HG03108 (cell line): ENCODE measurements at regions not wholly inside any gene's neighbourhood (a gene's known extent, or its start where the extent isn't known, plus 50 kb on each side); places are given as distances from the start of the nearest gene placed in this dataset.

Experiments
- ATAC-seq: cut with Tn5 transposase; IDR thresholded peaks from one replicate; pipeline ENCODE4 v1.9.1; 2021; ENCODE audit warnings: moderate library complexity; ENCODE audit not compliant: unreplicated experiment

DNA sequence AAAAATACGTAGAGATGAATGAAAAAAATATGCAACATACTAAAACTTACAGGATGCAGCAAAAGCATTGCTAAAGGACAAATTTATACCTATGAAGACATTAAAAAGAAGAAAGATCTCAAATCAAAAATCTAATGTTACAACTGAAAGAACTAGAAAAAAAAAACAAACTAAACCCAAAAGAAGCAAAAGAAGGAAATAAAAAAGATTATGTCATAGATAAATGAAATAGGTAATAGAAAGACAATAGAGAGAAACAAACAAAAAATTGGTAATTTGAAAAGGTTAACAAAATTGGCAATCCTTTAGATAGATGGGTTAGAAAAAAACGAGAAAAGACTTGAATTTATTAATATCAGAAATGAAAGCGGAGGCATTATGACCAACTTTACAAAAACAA, 1000.2 kb downstream of the TLE4 start:
- no peak for ATAC-seq

- no peak for ATAC-seq
These were observed 997.5 kb downstream of the TLE4 start for GRCh38 chr9:80569236-80569635.

- ATAC-seq = no peak
These were observed 989.8 kb downstream of the TLE4 start for GRCh38 chr9:80561526-80561925.

- no peak for ATAC-seq
These were observed 989.2 kb downstream of the TLE4 start for GRCh38 chr9:80560976-80561375.

DNA sequence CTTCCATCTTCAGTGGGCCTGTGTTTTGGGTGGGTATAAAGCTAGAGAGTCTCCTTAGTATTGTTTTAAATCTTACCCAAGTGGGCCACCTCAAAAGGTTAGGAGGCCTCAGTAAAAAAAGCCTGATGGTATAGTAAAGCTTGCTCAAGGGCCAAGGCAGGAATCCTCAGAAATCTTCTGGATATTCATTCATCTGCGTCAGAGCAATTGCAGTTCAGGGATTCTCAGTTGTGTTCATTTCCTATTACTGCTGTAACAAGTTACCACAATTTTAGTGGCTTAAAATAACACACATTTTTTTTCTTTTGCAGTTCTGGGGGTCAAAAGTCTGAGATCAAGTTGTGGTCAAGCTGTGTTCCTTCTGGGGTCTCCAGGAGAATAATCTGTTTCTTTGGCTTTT, 985.5 kb downstream of the TLE4 start:
- no peak for ATAC-seq

- no peak for ATAC-seq
These were observed 984.9 kb downstream of the TLE4 start for GRCh38 chr9:80556631-80557030.

DNA sequence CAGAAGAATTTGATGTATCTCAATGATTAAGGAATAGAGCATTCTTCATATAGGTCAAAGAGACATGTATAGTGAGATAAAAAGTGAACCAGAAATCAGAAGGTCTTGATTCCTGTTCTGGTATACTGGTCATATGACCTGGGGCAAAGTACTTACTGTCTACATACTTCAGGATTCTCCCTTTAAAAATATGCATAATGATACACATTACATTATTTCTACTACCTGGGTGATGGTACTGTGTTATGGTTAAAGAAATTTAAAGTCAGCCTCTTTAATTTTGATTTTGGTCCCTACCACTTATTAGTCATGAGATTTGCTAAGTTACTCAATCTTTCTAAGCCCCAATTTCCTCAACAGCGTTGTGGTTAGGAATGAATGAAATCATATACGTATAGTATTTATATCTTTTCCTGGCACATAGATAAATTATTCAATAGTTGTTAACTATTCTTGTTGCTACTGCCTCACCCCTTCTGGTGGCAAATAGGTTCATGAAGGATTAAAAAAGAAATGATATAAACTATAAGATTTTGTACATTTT, 984.1 kb downstream of the TLE4 start:
- no peak for ATAC-seq

DNA sequence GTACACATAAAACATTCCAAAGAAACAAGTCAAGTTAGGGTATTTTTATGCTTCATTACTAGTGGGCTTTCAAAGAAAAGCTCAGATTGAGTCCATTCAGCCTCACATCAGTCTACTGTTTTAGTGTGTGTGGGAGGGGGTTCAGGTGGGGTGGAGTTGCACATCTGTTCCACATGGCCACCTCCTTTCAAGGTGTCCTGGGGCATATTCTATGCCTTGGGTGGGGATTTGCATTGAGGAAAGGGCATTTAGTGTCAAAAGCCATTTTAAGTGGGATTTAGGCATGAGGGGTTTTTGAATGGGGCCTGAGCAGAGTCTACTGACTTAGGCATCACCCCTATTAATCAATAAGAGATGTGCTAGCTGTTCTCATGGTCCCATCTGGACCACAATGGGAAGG, 983.1 kb downstream of the TLE4 start:
- ATAC-seq = no peak

GRCh38 chr9:80554301-80554700, 982.5 kb downstream of the TLE4 start:
- no peak for ATAC-seq

- ATAC-seq = no peak
These were observed 981.2 kb downstream of the TLE4 start for GRCh38 chr9:80552931-80553330.

DNA sequence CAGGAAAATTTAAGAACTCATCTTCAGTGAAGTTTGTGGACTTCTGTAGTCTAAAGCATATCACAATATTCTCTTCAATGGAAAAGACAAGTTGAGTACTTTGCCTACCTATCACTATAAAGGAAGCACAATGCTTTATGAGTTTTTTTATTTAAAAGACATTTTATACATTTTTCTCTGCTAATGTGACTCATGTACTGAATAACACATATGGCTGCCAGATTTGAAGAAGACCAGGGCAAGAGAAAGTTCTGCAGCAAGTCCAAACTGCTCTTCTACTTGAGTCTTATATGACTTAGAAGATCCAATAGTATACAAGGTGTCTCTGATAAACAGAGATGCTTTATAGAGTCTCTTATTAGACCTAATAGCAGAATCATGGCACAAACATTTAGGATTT, 978.4 kb downstream of the TLE4 start:
- no peak for ATAC-seq

DNA sequence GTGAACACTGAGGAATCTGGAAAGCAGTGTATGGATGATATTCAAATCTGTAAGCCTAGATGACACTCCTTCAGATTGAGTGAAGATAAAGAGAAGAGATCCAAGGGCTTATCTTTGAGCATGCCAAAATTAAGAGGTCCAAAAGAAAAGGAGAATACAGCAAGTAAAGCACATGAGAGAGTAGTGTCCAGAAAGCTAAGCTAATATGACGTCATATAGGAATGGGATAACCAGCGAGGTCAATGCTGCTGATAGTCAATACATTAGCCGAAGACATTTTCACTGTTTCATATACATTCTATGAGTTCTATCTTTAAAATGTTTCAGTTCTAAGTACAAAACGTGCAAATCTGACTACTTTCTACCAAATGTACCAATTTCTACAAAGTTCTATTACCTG, 975.8 kb downstream of the TLE4 start:
- no peak for ATAC-seq

- no peak for ATAC-seq
These were observed 968.6 kb downstream of the TLE4 start for GRCh38 chr9:80540387-80540786.

GRCh38 chr9:80538976-80539375, 967.2 kb downstream of the TLE4 start:
- ATAC-seq = no peak

GRCh38 chr9:80522465-80522864, 950.7 kb downstream of the TLE4 start:
- ATAC-seq = no peak

- no peak for ATAC-seq
These were observed 949.4 kb downstream of the TLE4 start for GRCh38 chr9:80521151-80521550.

GRCh38 chr9:80520231-80520630, 948.5 kb downstream of the TLE4 start:
- ATAC-seq = no peak

GRCh38 chr9:80518441-80518840, 946.7 kb downstream of the TLE4 start:
- no peak for ATAC-seq

GRCh38 chr9:80516679-80517078, 944.9 kb downstream of the TLE4 start:
- no peak for ATAC-seq

DNA sequence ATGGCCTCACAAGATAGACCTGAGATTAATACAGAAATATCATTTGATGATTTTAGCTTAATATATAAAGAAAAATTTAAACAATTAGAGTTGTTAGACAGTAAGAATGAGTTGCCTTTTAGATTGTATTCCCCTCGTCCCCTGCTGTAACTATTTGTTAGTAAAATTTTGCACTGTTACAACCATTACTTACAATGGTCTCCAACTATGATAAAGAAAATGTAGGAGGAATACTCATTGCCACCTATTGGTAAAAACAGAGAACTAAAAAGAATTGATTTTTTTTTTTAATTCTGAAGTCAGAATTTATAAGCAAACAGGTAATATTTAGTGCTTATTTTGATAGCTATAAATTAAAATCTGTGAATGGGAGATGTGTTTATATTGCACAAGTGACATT, 937.6 kb downstream of the TLE4 start:
- no peak for ATAC-seq

GRCh38 chr9:80507611-80508010, 935.8 kb downstream of the TLE4 start:
- no peak for ATAC-seq

DNA sequence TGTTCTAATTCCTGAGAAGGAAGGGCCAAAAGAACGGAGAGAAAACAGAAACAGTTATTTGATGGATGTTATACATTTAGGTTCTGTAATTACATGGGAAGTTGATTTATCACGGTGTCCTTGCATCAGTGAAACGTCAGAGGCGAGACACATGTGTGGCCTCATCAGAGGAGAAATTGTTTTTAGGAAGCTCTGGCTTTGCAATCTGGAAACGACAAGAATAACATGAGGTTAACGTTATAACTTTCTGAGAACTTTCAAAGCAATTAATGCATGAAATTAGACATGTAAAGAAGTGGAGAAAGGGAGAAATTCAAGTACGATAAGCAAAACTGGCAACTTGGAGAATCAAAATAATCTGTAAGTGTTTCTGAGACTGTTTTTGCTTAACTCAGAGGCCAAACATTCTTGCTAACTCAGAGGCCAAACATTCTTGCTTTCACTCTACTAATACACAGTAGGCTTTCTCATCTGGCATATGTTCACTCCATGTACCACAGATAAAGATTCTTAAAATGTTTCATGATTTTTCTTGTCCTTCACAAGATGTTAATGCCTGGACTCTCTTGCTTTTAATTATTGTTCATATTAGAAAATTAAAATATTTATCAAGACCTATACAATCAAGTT, 933.0 kb downstream of the TLE4 start:
- ATAC-seq = no peak

GRCh38 chr9:80503671-80504281, 932.0 kb downstream of the TLE4 start:
- no peak for ATAC-seq
